ENCODE measurements at regions not wholly inside any gene's neighbourhood (a gene's known extent, or its start where the extent isn't known, plus 50 kb on each side); places are given as distances from the start of the nearest gene placed in this dataset.

- ATAC-seq (no peak), DNase-seq (no peak)
- Mint-ChIP-seq H3K9me3 (no peaks in the 10 kb centered on the region), H3K27ac (no peak overlapping the region), H3K36me3 (ENCODE audit: low read depth) (no peaks in the 10 kb centered on the region), H3K4me1 (no peaks in the 10 kb centered on the region), H3K27me3 (no peaks in the 10 kb centered on the region), H3K4me3 (no peak overlapping the region)
Observed at GRCh38 chr12:127236491-127236890, 1030.5 kb upstream of the TMEM132C start.

GRCh38 chr12:127237151-127237550 is 1029.8 kb upstream of the TMEM132C start:
- Mint-ChIP-seq H3K9me3 (no peaks in the 10 kb centered on the region), H3K27me3 (no peaks in the 10 kb centered on the region), H3K4me1 (no peaks in the 10 kb centered on the region), H3K36me3 (ENCODE audit: low read depth) (no peaks in the 10 kb centered on the region), H3K27ac (no peak overlapping the region), H3K4me3 (no peak overlapping the region)
- no peak for DNase-seq
- ATAC-seq, result no peak

GRCh38 chr12:127238107-127238506 is 1028.9 kb upstream of the TMEM132C start:
- no peaks in the 10 kb centered on the region for H3K9me3 Mint-ChIP-seq
- H3K27me3 Mint-ChIP-seq, result no peaks in the 10 kb centered on the region
- DNase-seq (no peak), ATAC-seq (no peak)
- H3K4me3 Mint-ChIP-seq, result no peak overlapping the region
- H3K36me3 Mint-ChIP-seq (ENCODE audit: low read depth), result no peaks in the 10 kb centered on the region
- H3K27ac Mint-ChIP-seq, result no peak overlapping the region
- no peaks in the 10 kb centered on the region for H3K4me1 Mint-ChIP-seq

- no peak for ATAC-seq
- no peak overlapping the region for H3K4me3 Mint-ChIP-seq
- H3K27me3 Mint-ChIP-seq, result no peaks in the 10 kb centered on the region
- no peaks in the 10 kb centered on the region for H3K4me1 Mint-ChIP-seq
- no peaks in the 10 kb centered on the region for H3K9me3 Mint-ChIP-seq
- no peaks in the 10 kb centered on the region for H3K36me3 Mint-ChIP-seq (ENCODE audit: low read depth)
- no peak overlapping the region for H3K27ac Mint-ChIP-seq
- DNase-seq, result no peak
Observed at GRCh38 chr12:127239781-127240180, 1027.2 kb upstream of the TMEM132C start.

GRCh38 chr12:127240249-127240929 is 1026.6 kb upstream of the TMEM132C start:
- Mint-ChIP-seq H3K9me3 (no peaks in the 10 kb centered on the region), H3K36me3 (ENCODE audit: low read depth) (no peaks in the 10 kb centered on the region), H3K4me3 (no peak overlapping the region), H3K4me1 (no peaks in the 10 kb centered on the region), H3K27ac (no peak overlapping the region), H3K27me3 (no peaks in the 10 kb centered on the region)
- DNase-seq, result no peak
- no peak for ATAC-seq

- Mint-ChIP-seq H3K4me3 (no peak overlapping the region), H3K4me1 (no peaks in the 10 kb centered on the region), H3K27me3 (no peaks in the 10 kb centered on the region), H3K27ac (no peak overlapping the region), H3K36me3 (ENCODE audit: low read depth) (no peaks in the 10 kb centered on the region), H3K9me3 (no peaks in the 10 kb centered on the region)
- DNase-seq, result no peak
- no peak for ATAC-seq
Observed at GRCh38 chr12:127241072-127241817, 1025.7 kb upstream of the TMEM132C start.

- H3K4me1 Mint-ChIP-seq, result no peaks in the 10 kb centered on the region
- H3K27me3 Mint-ChIP-seq, result no peaks in the 10 kb centered on the region
- no peak overlapping the region for H3K4me3 Mint-ChIP-seq
- H3K9me3 Mint-ChIP-seq, result no peaks in the 10 kb centered on the region
- ATAC-seq, result no peak
- no peaks in the 10 kb centered on the region for H3K36me3 Mint-ChIP-seq (ENCODE audit: low read depth)
- DNase-seq, result no peak
- H3K27ac Mint-ChIP-seq, result no peak overlapping the region
Observed at GRCh38 chr12:127245009-127245408, 1022.0 kb upstream of the TMEM132C start.

- no peaks in the 10 kb centered on the region for H3K36me3 Mint-ChIP-seq (ENCODE audit: low read depth)
Observed at GRCh38 chr12:127245437-127245836, 1021.5 kb upstream of the TMEM132C start.

GRCh38 chr12:127247937-127248336 is 1019.0 kb upstream of the TMEM132C start:
- no peaks in the 10 kb centered on the region for H3K4me1 Mint-ChIP-seq
- DNase-seq (no peak), ATAC-seq (no peak)

More at GRCh38 chr12:127245437-127245836, 1021.5 kb upstream of the TMEM132C start:
- no peaks in the 10 kb centered on the region for H3K9me3 Mint-ChIP-seq
- H3K27ac Mint-ChIP-seq, result no peak overlapping the region
- ATAC-seq (no peak), DNase-seq (no peak)
- H3K4me1 Mint-ChIP-seq, result no peaks in the 10 kb centered on the region
- H3K27me3 Mint-ChIP-seq, result no peaks in the 10 kb centered on the region
- H3K4me3 Mint-ChIP-seq, result no peak overlapping the region

GRCh38 chr12:127249428-127249827 is 1017.5 kb upstream of the TMEM132C start:
- DNase-seq (no peak), ATAC-seq (no peak)
- H3K4me3 Mint-ChIP-seq, result no peak overlapping the region
- no peaks in the 10 kb centered on the region for H3K4me1 Mint-ChIP-seq
- H3K27ac Mint-ChIP-seq, result no peak overlapping the region
- no peaks in the 10 kb centered on the region for H3K27me3 Mint-ChIP-seq
- no peaks in the 10 kb centered on the region for H3K36me3 Mint-ChIP-seq (ENCODE audit: low read depth)
- H3K9me3 Mint-ChIP-seq, result no peaks in the 10 kb centered on the region

More at GRCh38 chr12:127247937-127248336, 1019.0 kb upstream of the TMEM132C start:
- no peaks in the 10 kb centered on the region for H3K9me3 Mint-ChIP-seq
- no peak overlapping the region for H3K27ac Mint-ChIP-seq
- no peaks in the 10 kb centered on the region for H3K36me3 Mint-ChIP-seq (ENCODE audit: low read depth)
- H3K27me3 Mint-ChIP-seq, result no peaks in the 10 kb centered on the region
- H3K4me3 Mint-ChIP-seq, result no peak overlapping the region

GRCh38 chr12:127253797-127254327 is 1013.1 kb upstream of the TMEM132C start:
- Mint-ChIP-seq H3K27me3 (no peaks in the 10 kb centered on the region), H3K4me1 (no peaks in the 10 kb centered on the region), H3K9me3 (no peaks in the 10 kb centered on the region), H3K36me3 (ENCODE audit: low read depth) (no peaks in the 10 kb centered on the region), H3K4me3 (no peak overlapping the region), H3K27ac (no peak overlapping the region)
- ATAC-seq (no peak), DNase-seq (no peak)

- H3K27me3 Mint-ChIP-seq, result no peaks in the 10 kb centered on the region
- H3K36me3 Mint-ChIP-seq (ENCODE audit: low read depth), result no peaks in the 10 kb centered on the region
- DNase-seq, result no peak
- no peaks in the 10 kb centered on the region for H3K9me3 Mint-ChIP-seq
- no peak overlapping the region for H3K27ac Mint-ChIP-seq
- no peak for ATAC-seq
- H3K4me3 Mint-ChIP-seq, result no peak overlapping the region
- no peaks in the 10 kb centered on the region for H3K4me1 Mint-ChIP-seq
Observed at GRCh38 chr12:127254420-127254955, 1012.5 kb upstream of the TMEM132C start.

- no peak for ATAC-seq
- no peak for DNase-seq
- Mint-ChIP-seq H3K27ac (no peak overlapping the region), H3K36me3 (ENCODE audit: low read depth) (no peaks in the 10 kb centered on the region), H3K4me3 (no peak overlapping the region), H3K27me3 (no peaks in the 10 kb centered on the region), H3K9me3 (no peaks in the 10 kb centered on the region), H3K4me1 (no peaks in the 10 kb centered on the region)
Observed at GRCh38 chr12:127257366-127257935, 1009.5 kb upstream of the TMEM132C start.

GRCh38 chr12:127260531-127260930 is 1006.4 kb upstream of the TMEM132C start:
- ATAC-seq, result no peak
- Mint-ChIP-seq H3K36me3 (ENCODE audit: low read depth) (no peaks in the 10 kb centered on the region), H3K9me3 (no peaks in the 10 kb centered on the region), H3K27ac (no peak overlapping the region), H3K27me3 (peaks cover under 1% of the 10 kb centered on the region), H3K4me1 (no peaks in the 10 kb centered on the region), H3K4me3 (no peak overlapping the region)
- DNase-seq, result no peak

- ATAC-seq (no peak), DNase-seq (no peak)
- Mint-ChIP-seq H3K27me3 (peaks cover 1% of the 10 kb centered on the region), H3K36me3 (ENCODE audit: low read depth) (no peaks in the 10 kb centered on the region), H3K27ac (no peak overlapping the region), H3K4me1 (no peaks in the 10 kb centered on the region), H3K4me3 (no peak overlapping the region), H3K9me3 (no peaks in the 10 kb centered on the region)
Observed at GRCh38 chr12:127260999-127261398, 1006.0 kb upstream of the TMEM132C start.
